AG09319 (cell line): ENCODE measurements at regions not wholly inside any gene's neighbourhood (a gene's known extent, or its start where the extent isn't known, plus 50 kb on each side); places are given as distances from the start of the nearest gene placed in this dataset.

Source experiments
- DNase-seq: peaks from one replicate; pipeline ENCODE4 v3.0.0-alpha.2; 2010; ENCODE audit warnings: low read depth; ENCODE audit errors: extremely low read depth
- CTCF ChIP-seq: IDR thresholded peaks from 2 replicates; pipeline ENCODE4 v1.5.1; 2011; ENCODE audit warnings: low read depth, mild to moderate bottlenecking, inconsistent platforms, low read length, moderate library complexity

DNA sequence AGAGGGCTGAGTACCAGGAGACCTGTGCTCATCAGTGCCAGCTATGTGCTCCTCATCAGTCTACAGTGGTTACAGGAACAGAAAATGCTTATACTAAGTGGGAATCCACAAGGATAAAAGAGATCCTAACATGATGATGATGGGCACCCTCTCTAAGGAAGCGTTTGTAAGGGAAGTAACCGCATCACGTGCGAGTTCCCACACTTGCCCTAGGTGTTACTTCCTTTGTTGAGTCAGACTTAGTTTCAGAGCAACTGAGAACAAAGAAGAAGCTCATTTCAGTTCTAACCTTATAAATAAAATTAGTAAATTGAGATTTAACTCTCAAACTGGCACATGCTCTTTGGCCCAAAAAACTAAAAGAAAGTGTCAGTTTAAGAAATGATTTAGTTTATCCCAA, 956.4 kb upstream of the TMEM132C start:
- TF ChIP-seq CTCF, result no peak
- DNase-seq, result no peak

- TF ChIP-seq CTCF, result no peak
- no peak for DNase-seq
Measured at GRCh38 chr12:127311720-127312364, 955.1 kb upstream of the TMEM132C start.

- no peak for DNase-seq
- TF ChIP-seq CTCF, result no peak
Measured at GRCh38 chr12:127324681-127325080, 942.3 kb upstream of the TMEM132C start.

DNA sequence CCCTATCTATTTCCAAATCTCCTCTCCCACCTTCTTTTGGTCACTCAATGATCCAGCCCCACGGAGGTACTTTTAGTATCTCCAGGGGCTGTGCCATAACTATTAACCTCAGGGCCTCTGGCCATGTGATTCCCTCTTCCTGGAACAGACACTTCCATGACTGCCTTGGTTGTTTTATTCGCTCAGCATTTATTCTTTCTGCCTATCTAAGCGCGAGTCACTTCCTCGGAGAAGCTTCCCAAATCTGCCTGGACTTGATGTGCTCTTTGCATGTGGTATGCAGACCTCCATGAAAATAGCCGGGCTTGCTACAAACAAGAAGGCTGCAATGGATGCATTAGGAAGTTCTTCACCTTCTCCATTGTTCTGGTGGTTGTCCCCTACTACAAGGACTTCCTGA, 939.0 kb upstream of the TMEM132C start:
- no peak for DNase-seq
- no peak for TF ChIP-seq CTCF

DNA sequence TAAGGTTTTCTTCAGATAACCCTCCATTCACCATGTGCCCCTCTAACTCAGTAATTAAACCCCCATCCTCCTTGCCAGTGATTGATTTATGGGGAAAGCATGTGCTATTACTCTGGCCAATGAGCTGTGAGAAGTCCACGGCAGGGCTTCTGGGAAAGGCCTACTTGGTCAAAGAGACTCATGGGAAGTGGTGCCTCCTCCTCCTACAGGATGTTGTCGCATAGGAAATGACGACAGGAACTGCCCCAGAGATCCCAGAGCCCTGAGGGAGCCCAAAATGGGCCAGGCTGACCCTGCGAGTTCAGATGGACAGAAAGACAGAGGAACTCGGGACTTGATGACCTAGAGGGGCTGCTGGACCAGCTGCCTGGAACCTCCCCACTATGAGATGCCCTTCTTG, 938.1 kb upstream of the TMEM132C start:
- DNase-seq, result no peak
- no peak for TF ChIP-seq CTCF

DNA sequence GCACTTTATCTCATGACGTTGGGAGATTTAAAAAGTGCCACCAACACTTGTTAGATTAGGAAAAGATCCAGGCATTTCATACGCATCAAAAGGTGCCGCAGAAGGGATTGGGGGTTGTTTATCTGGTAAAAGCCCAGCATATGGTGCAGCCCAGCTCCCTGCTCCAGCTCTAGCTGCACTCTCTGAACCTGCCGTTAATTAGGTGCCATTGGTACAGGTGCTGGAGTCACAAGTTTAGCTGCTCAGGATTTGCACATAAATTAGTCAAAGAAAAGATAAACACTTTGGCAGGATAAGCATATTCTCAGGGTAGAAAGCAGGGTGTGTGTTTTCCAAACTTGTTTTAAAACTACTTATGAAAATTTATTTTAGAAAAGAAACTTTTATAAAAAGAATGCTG, 932.6 kb upstream of the TMEM132C start:
- no peak for DNase-seq
- TF ChIP-seq CTCF, result no peak

GRCh38 chr12:127334912-127335644, 931.9 kb upstream of the TMEM132C start:
- TF ChIP-seq CTCF, result no peak

More at GRCh38 chr12:127334912-127335644, 931.9 kb upstream of the TMEM132C start:
- DNase-seq, result no peak
